GM21360 (cell line): ENCODE measurements at regions not wholly inside any gene's neighbourhood (a gene's known extent, or its start where the extent isn't known, plus 50 kb on each side); places are given as distances from the start of the nearest gene placed in this dataset.

Experiments
- ATAC-seq: cut with Tn5 transposase; IDR thresholded peaks from one replicate; pipeline ENCODE4 v1.9.1; 2021; ENCODE audit warnings: mild to moderate bottlenecking, moderate library complexity; ENCODE audit not compliant: unreplicated experiment

GRCh38 chr19:28401739-28402424, 811.1 kb downstream of the UQCRFS1 start:
- no peak for ATAC-seq

- ATAC-seq, result no peak
Measured at GRCh38 chr19:28400953-28401671, 811.8 kb downstream of the UQCRFS1 start.

- no peak for ATAC-seq
Measured at GRCh38 chr19:28399187-28399586, 813.8 kb downstream of the UQCRFS1 start.

- ATAC-seq, result no peak
Measured at GRCh38 chr19:28397800-28398199, 815.2 kb downstream of the UQCRFS1 start.

GRCh38 chr19:28397306-28397705, 815.6 kb downstream of the UQCRFS1 start:
- ATAC-seq, result no peak

DNA sequence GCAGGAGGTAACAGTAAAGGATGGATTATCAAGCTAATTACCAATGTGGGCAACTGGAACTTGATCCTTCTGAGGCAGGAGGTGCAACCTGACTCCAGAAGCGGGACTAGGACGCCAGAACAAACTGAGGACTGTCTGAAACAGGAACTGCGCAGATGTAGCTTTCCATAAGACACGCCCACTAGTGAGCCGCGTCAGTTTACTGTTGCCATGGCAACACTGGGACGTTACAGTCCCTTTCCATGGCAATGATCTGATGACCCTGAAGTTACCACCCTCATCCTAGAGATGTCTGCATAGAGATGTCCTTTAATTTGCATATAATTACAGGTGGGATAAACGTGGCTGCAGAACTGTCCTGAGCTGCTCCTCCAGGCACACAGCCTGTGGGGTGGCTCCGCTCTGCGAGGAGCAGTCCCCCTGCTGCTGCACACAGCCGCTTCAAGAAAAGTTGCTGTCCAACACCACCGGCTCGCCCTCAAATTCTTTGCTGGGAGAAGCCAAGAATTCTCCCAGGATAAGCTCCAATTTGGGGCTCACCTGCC, 816.6 kb downstream of the UQCRFS1 start:
- ATAC-seq, result no peak

- ATAC-seq, result no peak
Measured at GRCh38 chr19:28394725-28395124, 818.2 kb downstream of the UQCRFS1 start.

GRCh38 chr19:28393574-28394336, 819.2 kb downstream of the UQCRFS1 start:
- ATAC-seq, result no peak

GRCh38 chr19:28388988-28389387, 824.0 kb downstream of the UQCRFS1 start:
- no peak for ATAC-seq

DNA sequence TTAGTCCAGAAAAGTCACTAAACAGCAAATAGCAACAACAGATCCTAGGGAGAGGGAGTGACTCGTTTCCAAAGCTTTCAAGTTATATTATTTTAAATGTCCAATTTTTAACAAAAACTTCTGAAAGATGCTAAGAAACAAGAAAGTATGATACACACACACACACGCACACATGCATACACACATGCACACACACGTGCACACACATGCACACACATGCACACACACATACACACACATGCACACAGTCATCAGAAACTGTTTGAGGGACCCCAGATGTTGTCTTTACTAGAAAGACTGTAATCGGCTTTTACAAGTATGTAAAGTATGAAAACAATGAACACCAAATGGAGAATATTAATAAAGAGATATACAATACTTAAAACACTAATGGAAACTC, 825.4 kb downstream of the UQCRFS1 start:
- ATAC-seq, result no peak

- no peak for ATAC-seq
Measured at GRCh38 chr19:28386470-28386869, 826.5 kb downstream of the UQCRFS1 start.

GRCh38 chr19:28386066-28386465, 826.9 kb downstream of the UQCRFS1 start:
- ATAC-seq, result no peak

- ATAC-seq, result no peak
Measured at GRCh38 chr19:28377077-28377476, 835.9 kb downstream of the UQCRFS1 start.

DNA sequence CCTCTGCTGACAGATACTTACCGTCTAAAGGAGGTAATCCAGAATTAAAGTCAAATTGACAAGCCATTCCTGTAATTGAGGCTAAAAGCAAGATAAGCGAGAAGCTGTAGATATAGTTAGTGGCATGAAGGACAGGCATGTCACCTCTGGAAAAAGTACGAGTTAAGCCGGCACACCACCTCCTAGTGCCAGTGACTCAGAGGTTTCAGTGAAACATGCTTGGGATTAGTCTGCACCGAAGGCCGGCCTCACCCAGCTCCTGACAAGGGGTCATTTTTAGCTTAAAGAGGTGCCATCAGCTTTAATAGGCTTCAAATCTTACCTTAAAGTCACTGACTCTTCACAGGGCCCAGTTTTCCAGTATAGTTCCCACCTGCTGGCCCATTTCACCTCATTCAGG, 838.0 kb downstream of the UQCRFS1 start:
- no peak for ATAC-seq

DNA sequence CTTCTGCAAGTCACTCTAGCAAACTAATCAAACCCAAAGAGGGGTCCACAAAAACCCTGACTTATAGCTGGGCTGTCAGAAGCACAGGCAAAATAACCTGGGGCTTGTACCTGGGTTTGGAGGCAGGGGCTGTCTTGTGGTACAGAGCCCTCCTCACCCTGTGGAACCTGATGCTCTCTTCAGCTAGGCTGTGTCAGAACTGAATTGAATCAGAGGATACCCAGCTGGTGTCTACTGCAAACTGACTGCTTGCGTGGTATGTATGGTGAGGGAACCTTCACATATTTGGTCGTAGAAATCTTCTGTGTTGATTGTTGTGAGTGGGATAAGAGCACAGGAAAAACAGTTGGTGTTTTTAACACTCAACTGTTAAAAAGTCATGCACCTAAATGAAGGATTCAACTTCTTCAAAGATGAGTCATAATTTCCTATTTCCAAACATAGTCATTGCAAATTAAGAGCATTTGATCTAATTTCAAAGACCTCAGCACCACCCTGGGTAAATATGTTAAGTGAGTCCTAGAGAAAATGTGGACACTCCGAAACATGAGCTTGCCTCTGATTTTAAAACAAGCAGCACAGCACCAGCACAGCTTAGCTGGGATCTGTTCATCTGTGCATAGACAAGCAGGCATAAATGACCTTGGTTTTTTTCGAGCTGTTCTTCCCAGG, 840.2 kb downstream of the UQCRFS1 start:
- no peak for ATAC-seq

GRCh38 chr19:28367146-28367545, 845.8 kb downstream of the UQCRFS1 start:
- ATAC-seq, result no peak

DNA sequence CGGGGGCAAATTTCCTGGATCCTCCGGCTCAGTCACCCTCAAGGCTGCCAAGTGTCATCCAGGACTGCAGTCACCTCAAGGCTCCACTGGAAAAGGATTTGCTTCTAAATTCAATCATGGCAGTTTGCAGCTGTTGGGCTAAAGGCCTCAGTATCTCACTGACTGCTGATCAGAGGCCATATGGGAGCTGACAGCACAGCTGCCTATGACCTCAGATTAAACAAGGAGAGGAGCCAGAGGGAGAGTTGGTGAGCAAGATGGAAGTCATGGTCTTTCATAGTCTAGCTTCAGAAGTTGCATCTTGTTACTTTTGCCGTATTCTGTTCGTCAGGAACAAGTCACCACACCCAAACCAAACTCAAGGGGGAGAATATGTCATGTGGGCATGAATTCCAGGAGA, 849.7 kb downstream of the UQCRFS1 start:
- ATAC-seq, result no peak

- ATAC-seq, result no peak
Measured at GRCh38 chr19:28359431-28360414, 853.2 kb downstream of the UQCRFS1 start.

- no peak for ATAC-seq
Measured at GRCh38 chr19:28358633-28359032, 854.3 kb downstream of the UQCRFS1 start.

GRCh38 chr19:28351761-28352160, 861.2 kb downstream of the UQCRFS1 start:
- no peak for ATAC-seq
